ENCODE measurements at regions not wholly inside any gene's neighbourhood (a gene's known extent, or its start where the extent isn't known, plus 50 kb on each side); places are given as distances from the start of the nearest gene placed in this dataset.

GRCh38 chr1:163701783-163702374, 380.1 kb downstream of the NUF2 start:
- DNase-seq (ENCODE audit: low read depth, low spot score) (no peak), ATAC-seq (no peak)
- intact Hi-C loops (cut with micrococcal nuclease) = no loop called here
- H3K9me2 ChIP-seq (ENCODE audit: insufficient read depth) = no peaks in the 10 kb centered on the region
- no peak overlapping the region for H2AFZ ChIP-seq (ENCODE audit: low read depth, low read length, poor library complexity, severe bottlenecking)
- ChIA-PET RAD21 (ENCODE audit: low non-redundant PET in 1 of 2, low total read pairs in 2 of 2, uncharacterized antibody in 2 of 2, unreplicated experiment in 2 of 2) (no interaction called here), POLR2A (no interaction called here), CTCF (no interaction called here)
- no peak overlapping the region for H3K9ac ChIP-seq (ENCODE audit: low read length)
- no peak overlapping the region for H3K4me2 ChIP-seq (ENCODE audit: low read length)
- H3K27me3 ChIP-seq (ENCODE audit: insufficient read depth, low read length) = no peaks in the 10 kb centered on the region
- no peak overlapping the region for H3K4me3 ChIP-seq (replicated peaks in 1 of 2; ENCODE audit: low read depth in 1 of 2, low read length in 2 of 2)
- H3K27ac ChIP-seq (ENCODE audit: low read depth, low read length) = no peak overlapping the region
- BruUV-seq (replicated peaks) = no TSS peak
- no peaks in the 10 kb centered on the region for H3K4me1 ChIP-seq (ENCODE audit: control insufficient read depth in 1 of 2, insufficient read depth in 2 of 2, low read length in 2 of 2)
- H3K36me3 ChIP-seq (ENCODE audit: control insufficient read depth in 1 of 2, insufficient read depth in 2 of 2, low read length in 2 of 2) = no peaks in the 10 kb centered on the region
- no peaks in the 10 kb centered on the region for H4K20me1 ChIP-seq (ENCODE audit: insufficient read depth)
- no peaks in the 10 kb centered on the region for H3K9me3 ChIP-seq (ENCODE audit: control insufficient read depth in 1 of 2, insufficient read depth in 1 of 2, low read depth in 1 of 2, low read length in 2 of 2)
- H3K79me2 ChIP-seq (ENCODE audit: insufficient read depth, low read length) = no peaks in the 10 kb centered on the region
- no peak for TF ChIP-seq FOSL1 (IDR thresholded peaks at IDR 0.05; ENCODE audit: low read depth)
- 0 out of 6 replicates have a peak, but pooled peaks of 1 of the 3 experiments have one; percentile 5 for TF ChIP-seq CTCF (IDR thresholded peaks at IDR 0.05 in 2 of 3, conservative IDR thresholded peaks at IDR 0.05 in 1 of 3; ENCODE audit: borderline replicate concordance in 1 of 3, insufficient read depth in 1 of 3, low read depth in 2 of 3, low read length in 2 of 3)
- TF ChIP-seq SP1 (IDR thresholded peaks at IDR 0.05; ENCODE audit: low read depth) = no peak
- no peak for TF ChIP-seq SIN3A (IDR thresholded peaks at IDR 0.05; ENCODE audit: low read depth)
- TF ChIP-seq RAD21 (IDR thresholded peaks at IDR 0.05; ENCODE audit: low read depth) = peak; percentile 31
- TF ChIP-seq ZNF274 (IDR thresholded peaks at IDR 0.05; ENCODE audit: low read depth, low read length) = no peak
- TF ChIP-seq EZH2 (IDR thresholded peaks at IDR 0.05) = no peak
- no peak for TF ChIP-seq EGR1 (IDR thresholded peaks at IDR 0.05; ENCODE audit: low read depth)
- TF ChIP-seq TCF7L2 (IDR thresholded peaks at IDR 0.05; ENCODE audit: borderline replicate concordance, extremely low read depth, insufficient read depth, insufficient read length) = no peak

All from HCT116 (cell line).